A549 (cell line): ENCODE measurements at regions not wholly inside any gene's neighbourhood (a gene's known extent, or its start where the extent isn't known, plus 50 kb on each side); places are given as distances from the start of the nearest gene placed in this dataset.

Experiments
- ATAC-seq, 2 experiments: fragments of 200-7000 bp in 1 of 2; fragments of >200 bp in 1 of 2; cut with Nextera tagmentation in 1 of 2; cut with Tn5 transposase in 1 of 2; 3 replicates each; pipeline versions ENCODE4 v1.8.0 to v1.9.1; 2018 to 2020; ENCODE audit warnings: mild to moderate bottlenecking in 1 of 2, moderate library complexity in 1 of 2
- CTCF ChIA-PET: fragments of 300-600 bp; sonication (Branson Sonifier 250); formaldehyde crosslinking; extraction: SDS; loops from one replicate; lab custom pipeline; 2021; ENCODE audit warnings: antibody characterized with exemption, inconsistent platforms; lab: Yijun Ruan, JAX
- POLR2A ChIA-PET: fragments of 350-600 bp; formaldehyde crosslinking; extraction: SDS; loops from one replicate; lab custom pipeline; 2021; ENCODE audit warnings: antibody characterized with exemption, inconsistent platforms; lab: Yijun Ruan, JAX
- DNase-seq, 2 experiments: peaks; one replicate each; pipeline versions ENCODE4 v3.0.0 to v3.0.0-alpha.2; 2011 to 2016; ENCODE audit warnings: low read depth in 1 of 2, low spot score in 1 of 2
- FAIRE-seq: peaks from 2 replicates; lab custom pipeline; 2011; peaks lifted over from hg19 to GRCh38; lab: Jason Lieb, UNC
- H3K27ac ChIP-seq, 2 experiments: fragments of >200 bp; sonication (Bioruptor Twin); formaldehyde crosslinking; 3 replicates each; pipeline ENCODE4 v1.5.1; 2016 to 2017
- H3K4me1 ChIP-seq: fragments of >200 bp; sonication (Bioruptor Twin); formaldehyde crosslinking; 3 replicates; pipeline ENCODE4 v1.6.1; 2016
- H3K4me2 ChIP-seq: fragments of >200 bp; sonication (Bioruptor Twin); formaldehyde crosslinking; 3 replicates; pipeline ENCODE4 v1.6.1; 2016
- H3K4me3 ChIP-seq: fragments of >200 bp; sonication (Bioruptor Twin); formaldehyde crosslinking; 3 replicates; pipeline ENCODE4 v1.5.1; 2016
- H3K9me3 ChIP-seq: fragments of >200 bp; sonication (Bioruptor Twin); formaldehyde crosslinking; 3 replicates; pipeline ENCODE4 v1.6.1; 2016
- CBX2 ChIP-seq: fragments of 200-600 bp; sonication (generic); IDR thresholded peaks from 2 replicates; pipeline ENCODE4 v1.6.1; 2016; ENCODE audit warnings: low read depth, mild to moderate bottlenecking, borderline replicate concordance
- CBX8 ChIP-seq: fragments of 200-600 bp; sonication (generic); IDR thresholded peaks from 2 replicates; pipeline ENCODE4 v1.6.1; 2016
- CHD2 ChIP-seq: fragments of 150-350 bp; IDR thresholded peaks from 2 replicates; pipeline ENCODE4 v1.6.1; 2014; ENCODE audit warnings: low read length; ENCODE audit not compliant: partially characterized antibody
- CHD4 ChIP-seq: fragments of 200-600 bp; sonication (generic); IDR thresholded peaks from 2 replicates; pipeline ENCODE4 v1.6.1; 2016; ENCODE audit warnings: antibody characterized with exemption, mild to moderate bottlenecking, borderline replicate concordance
- EHMT2 ChIP-seq: fragments of 200-600 bp; sonication (generic); IDR thresholded peaks from 2 replicates; pipeline ENCODE4 v1.6.1; 2016; ENCODE audit warnings: antibody characterized with exemption, low read depth, mild to moderate bottlenecking, moderate library complexity
- FOSB ChIP-seq: fragments of 250-450 bp; sonication (Bioruptor Pico); IDR thresholded peaks from 2 replicates; pipeline ENCODE4 v1.5.0; 2020; ENCODE audit warnings: mild to moderate bottlenecking, moderate library complexity
- HEYL ChIP-seq: fragments of 250-450 bp; sonication (Bioruptor Pico); IDR thresholded peaks from 2 replicates; pipeline ENCODE4 v1.8.0; 2021; ENCODE audit warnings: mild to moderate bottlenecking, moderate library complexity
- HOXA7 ChIP-seq: fragments of 250-450 bp; sonication (Bioruptor Pico); IDR thresholded peaks from 2 replicates; pipeline ENCODE4 v1.5.0; 2020; ENCODE audit warnings: mild to moderate bottlenecking, moderate library complexity
- HOXB13 ChIP-seq: fragments of 250-450 bp; sonication (Bioruptor Pico); IDR thresholded peaks from 2 replicates; pipeline ENCODE4 v1.5.0; 2020; ENCODE audit warnings: low read depth, mild to moderate bottlenecking, moderate library complexity
- HOXB5 ChIP-seq: fragments of 250-450 bp; sonication (Bioruptor Pico); IDR thresholded peaks from 2 replicates; pipeline ENCODE4 v1.5.0; 2020; ENCODE audit warnings: mild to moderate bottlenecking, moderate library complexity
- JUN ChIP-seq, 2 experiments: fragments of >200 bp; sonication (Bioruptor Twin); formaldehyde crosslinking; IDR thresholded peaks; 2 replicates in 1 of 2; 3 replicates in 1 of 2; pipeline ENCODE4 v1.6.1; 2016 to 2017
- JUNB ChIP-seq: fragments of >200 bp; sonication (Bioruptor Twin); formaldehyde crosslinking; IDR thresholded peaks from 2 replicates; pipeline ENCODE4 v1.6.1; 2016
- MAFK ChIP-seq: fragments of 450-650 bp; IDR thresholded peaks from 2 replicates; pipeline ENCODE4 v1.6.1; 2014; ENCODE audit not compliant: partially characterized antibody
- MYC ChIP-seq: IDR thresholded peaks from 2 replicates; pipeline ENCODE4 v1.6.1; 2012; ENCODE audit warnings: mild to moderate bottlenecking, inconsistent platforms, low read length, improper control_type of control experiment, borderline replicate concordance
- PHF8 ChIP-seq: fragments of 200-600 bp; sonication (generic); IDR thresholded peaks from 2 replicates; pipeline ENCODE4 v1.6.1; 2016; ENCODE audit warnings: low read depth, mild to moderate bottlenecking, antibody characterized with exemption, moderate library complexity, borderline replicate concordance
- POLR2AphosphoS2 ChIP-seq: conservative IDR thresholded peaks from 2 replicates; pipeline ENCODE4 v1.6.1; 2012; ENCODE audit warnings: low read length, improper control_type of control experiment, inconsistent platforms
- RARB ChIP-seq: fragments of 250-450 bp; sonication (Bioruptor Pico); IDR thresholded peaks from 2 replicates; pipeline ENCODE4 v1.8.0; 2021; ENCODE audit warnings: mild to moderate bottlenecking, moderate library complexity
- RCOR1 ChIP-seq: fragments of 150-350 bp; IDR thresholded peaks from 2 replicates; pipeline ENCODE4 v1.6.1; 2014; ENCODE audit warnings: antibody characterized with exemption, low read length, low read depth
- SREBF2 ChIP-seq: fragments of 450-650 bp; IDR thresholded peaks from 2 replicates; pipeline ENCODE4 v1.6.1; 2014; ENCODE audit warnings: mild to moderate bottlenecking, moderate library complexity
- TFCP2L1 ChIP-seq: fragments of 250-450 bp; sonication (Bioruptor Pico); IDR thresholded peaks from 2 replicates; pipeline ENCODE4 v1.5.0; 2021; ENCODE audit warnings: mild to moderate bottlenecking
- ZNF302 ChIP-seq: fragments of 250-450 bp; sonication (Bioruptor Pico); IDR thresholded peaks from 2 replicates; pipeline ENCODE4 v1.9.0; 2021; ENCODE audit warnings: inconsistent platforms, mild to moderate bottlenecking, moderate library complexity
- ZSCAN20 ChIP-seq: fragments of 250-450 bp; sonication (Bioruptor Pico); IDR thresholded peaks from 2 replicates; pipeline ENCODE4 v1.8.0; 2022; ENCODE audit warnings: mild to moderate bottlenecking, moderate library complexity
- WGBS: methylation state at CpG from one replicate; pipeline ENCODE4 v1.1.6; 2017; ENCODE audit errors: missing lambda C conversion rate; 5-methylcytosine and 5-hydroxymethylcytosine counted together
- TF ChIP-seq, protein P1 (sequence below): fragments of >200 bp; sonication (Bioruptor Twin); formaldehyde crosslinking; IDR thresholded peaks from 2 replicates; pipeline ENCODE4 v1.6.1; 2016
- TF ChIP-seq, protein P2 (sequence below): fragments of 450-650 bp; IDR thresholded peaks from 2 replicates; pipeline ENCODE4 v1.6.1; 2014; ENCODE audit warnings: antibody characterized with exemption
- TF ChIP-seq, protein P3 (sequence below): IDR thresholded peaks from 2 replicates; pipeline ENCODE4 v1.6.1; 2012
- TF ChIP-seq, protein P4 (sequence below): fragments of >200 bp; sonication (Bioruptor Twin); formaldehyde crosslinking; IDR thresholded peaks from 3 replicates; pipeline ENCODE4 v1.6.1; 2016
- TF ChIP-seq, protein P5 (sequence below): IDR thresholded peaks from 2 replicates; pipeline ENCODE4 v1.6.1; 2012; ENCODE audit warnings: low read depth, borderline replicate concordance

DNA sequence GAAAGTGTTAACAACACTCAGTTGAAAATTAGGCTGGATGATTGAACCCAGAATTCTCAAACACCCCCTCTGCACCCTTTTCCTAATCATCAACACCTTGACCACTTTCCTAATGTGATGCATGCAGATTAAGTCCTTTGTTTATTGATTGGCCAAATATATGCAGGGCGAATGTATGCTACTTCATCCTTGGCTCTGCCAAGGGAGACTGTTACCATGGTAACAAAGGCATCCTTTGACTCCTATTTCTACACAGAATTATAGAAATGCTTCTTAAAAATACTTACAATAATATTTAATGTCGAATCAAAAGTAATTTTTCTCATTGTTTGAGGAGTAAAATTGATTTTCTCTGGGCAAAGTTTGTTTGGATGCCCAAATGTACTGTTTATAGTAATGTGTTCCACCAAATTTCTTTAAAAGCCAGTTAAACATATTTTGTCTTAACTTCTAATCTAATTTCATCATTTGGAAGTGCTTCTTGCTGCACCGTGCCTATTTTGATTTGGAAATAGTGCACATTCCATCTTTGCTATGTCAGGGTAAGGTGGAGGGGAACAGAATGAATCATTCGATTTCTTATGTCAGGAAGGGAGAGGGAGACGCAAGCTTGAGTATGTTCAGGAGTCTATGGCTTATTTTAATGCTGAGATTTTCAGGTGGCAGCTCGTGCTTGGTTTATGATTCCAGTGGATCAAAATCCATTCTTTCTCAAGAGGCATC, 1384.3 kb upstream of the WWC1 start:
- ChIA-PET POLR2A (no interaction called here), CTCF (no interaction called here)
- Histone ChIP-seq H3K4me2 (peak overlapping the region; percentile 36; the same call in 1 of the 3 replicates), H3K4me1 (0 out of 3 replicates have a peak, but pooled peaks cover 10% of the 10 kb centered on the region), H3K4me3 (no peak overlapping the region), H3K27ac (no peak overlapping the region), H3K9me3 (no peaks in the 10 kb centered on the region)
- no peak for FAIRE-seq
- WGBS, result 4% methylated on average over 6 of the region's 6 CpGs
- TF ChIP-seq SREBF2 (no peak), MYC (no peak), PHF8 (no peak), FOSB (CRISPR knock-in tag) (no peak), MAFK (no peak), CHD4 (no peak), HOXB5 (CRISPR knock-in tag) (no peak), CBX2 (no peak), ZNF302 (CRISPR knock-in tag) (no peak), CBX8 (no peak), RARB (CRISPR knock-in tag) (no peak)
- TF ChIP-seq, protein P1, sequence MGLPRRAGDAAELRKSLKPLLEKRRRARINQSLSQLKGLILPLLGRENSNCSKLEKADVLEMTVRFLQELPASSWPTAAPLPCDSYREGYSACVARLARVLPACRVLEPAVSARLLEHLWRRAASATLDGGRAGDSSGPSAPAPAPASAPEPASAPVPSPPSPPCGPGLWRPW, result no peak
- DNase-seq, result no peak
- peak in 1 of 2 experiments; percentile 71; a peak in 3 of 6 replicates for ATAC-seq

DNA sequence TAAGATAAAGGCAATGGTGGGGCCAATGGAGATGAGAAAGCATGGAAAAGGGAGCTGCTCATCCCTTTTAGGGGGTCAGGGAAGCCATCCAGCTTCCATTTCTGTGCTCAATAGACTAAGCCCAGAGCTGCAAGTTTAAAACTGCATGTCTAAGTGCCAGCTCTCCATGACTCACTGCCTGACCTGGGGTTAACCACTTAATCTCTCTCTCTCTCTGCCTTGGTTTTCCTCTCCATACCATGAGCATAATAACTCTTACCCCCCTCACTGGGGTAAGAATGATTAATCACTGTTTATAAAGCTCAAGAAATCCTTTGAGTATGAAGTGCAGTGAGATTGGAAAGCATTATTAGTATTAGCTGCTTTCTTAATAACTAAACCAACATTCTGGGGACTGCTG, 1382.4 kb upstream of the WWC1 start:
- H3K4me3 ChIP-seq, result no peak overlapping the region
- CTCF ChIA-PET, result interaction anchor here (0.8 to 0.9 kb wide), 2 partner anchors 9 to 38 kb away, joined by 3 read pairs; no protein-coding TSS in a partner anchor
- POLR2A ChIA-PET, result no interaction called here
- H3K27ac ChIP-seq, result peak overlapping the region in 1 of 2 experiments; percentile 66; a peak in 3 of 6 replicates
- DNase-seq, result peak in 1 of 2 experiments; percentile 11
- peak; percentile 69 to 71; a peak in 3 of 6 replicates for ATAC-seq
- H3K4me2 ChIP-seq, result peak overlapping the region; percentile 34; the same call in 1 of the 3 replicates
- 0 out of 3 replicates have a peak, but pooled peaks cover 10% of the 10 kb centered on the region for H3K4me1 ChIP-seq
- H3K9me3 ChIP-seq, result no peaks in the 10 kb centered on the region
- TF ChIP-seq ZSCAN20 (CRISPR knock-in tag) (no peak), RCOR1 (no peak), HOXA7 (CRISPR knock-in tag) (no peak), JUN (IDR thresholded peaks at IDR 0.05) (no peak), ZNF302 (CRISPR knock-in tag) (no peak), EHMT2 (no peak), HOXB13 (CRISPR knock-in tag) (no peak), CHD2 (no peak), HOXB5 (CRISPR knock-in tag) (no peak), HEYL (no peak), JUNB (no peak), POLR2AphosphoS2 (no peak), FOSB (CRISPR knock-in tag) (no peak), SREBF2 (no peak), CBX2 (no peak), TFCP2L1 (CRISPR knock-in tag) (no peak)
- TF ChIP-seq, protein P2, sequence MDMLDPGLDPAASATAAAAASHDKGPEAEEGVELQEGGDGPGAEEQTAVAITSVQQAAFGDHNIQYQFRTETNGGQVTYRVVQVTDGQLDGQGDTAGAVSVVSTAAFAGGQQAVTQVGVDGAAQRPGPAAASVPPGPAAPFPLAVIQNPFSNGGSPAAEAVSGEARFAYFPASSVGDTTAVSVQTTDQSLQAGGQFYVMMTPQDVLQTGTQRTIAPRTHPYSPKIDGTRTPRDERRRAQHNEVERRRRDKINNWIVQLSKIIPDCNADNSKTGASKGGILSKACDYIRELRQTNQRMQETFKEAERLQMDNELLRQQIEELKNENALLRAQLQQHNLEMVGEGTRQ, result no peak
- TF ChIP-seq, protein P3, sequence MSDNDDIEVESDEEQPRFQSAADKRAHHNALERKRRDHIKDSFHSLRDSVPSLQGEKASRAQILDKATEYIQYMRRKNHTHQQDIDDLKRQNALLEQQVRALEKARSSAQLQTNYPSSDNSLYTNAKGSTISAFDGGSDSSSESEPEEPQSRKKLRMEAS, result no peak
- TF ChIP-seq, protein P4, sequence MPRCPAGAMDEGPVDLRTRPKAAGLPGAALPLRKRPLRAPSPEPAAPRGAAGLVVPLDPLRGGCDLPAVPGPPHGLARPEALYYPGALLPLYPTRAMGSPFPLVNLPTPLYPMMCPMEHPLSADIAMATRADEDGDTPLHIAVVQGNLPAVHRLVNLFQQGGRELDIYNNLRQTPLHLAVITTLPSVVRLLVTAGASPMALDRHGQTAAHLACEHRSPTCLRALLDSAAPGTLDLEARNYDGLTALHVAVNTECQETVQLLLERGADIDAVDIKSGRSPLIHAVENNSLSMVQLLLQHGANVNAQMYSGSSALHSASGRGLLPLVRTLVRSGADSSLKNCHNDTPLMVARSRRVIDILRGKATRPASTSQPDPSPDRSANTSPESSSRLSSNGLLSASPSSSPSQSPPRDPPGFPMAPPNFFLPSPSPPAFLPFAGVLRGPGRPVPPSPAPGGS, result no peak
- TF ChIP-seq, protein P5, sequence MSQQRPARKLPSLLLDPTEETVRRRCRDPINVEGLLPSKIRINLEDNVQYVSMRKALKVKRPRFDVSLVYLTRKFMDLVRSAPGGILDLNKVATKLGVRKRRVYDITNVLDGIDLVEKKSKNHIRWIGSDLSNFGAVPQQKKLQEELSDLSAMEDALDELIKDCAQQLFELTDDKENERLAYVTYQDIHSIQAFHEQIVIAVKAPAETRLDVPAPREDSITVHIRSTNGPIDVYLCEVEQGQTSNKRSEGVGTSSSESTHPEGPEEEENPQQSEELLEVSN, result no peak
- no peak for FAIRE-seq
